ENCODE measurements at regions not wholly inside any gene's neighbourhood (a gene's known extent, or its start where the extent isn't known, plus 50 kb on each side); places are given as distances from the start of the nearest gene placed in this dataset.
A peak's percentile ranks its signal among the peaks of the same experiment; 100 is the strongest.
"Not testable (repeated sequence)": the region's sequence is repeated elsewhere in the genome, so short reads cannot be mapped to it uniquely, and the experiment has no call there.

GRCh38 chr5:102664616-102665335, 90.3 kb upstream of the PAM start:
- no peak for DNase-seq (ENCODE audit: low read depth, low spot score)

- no peak for DNase-seq (ENCODE audit: low read depth, low spot score)
These were observed 88.8 kb upstream of the PAM start for GRCh38 chr5:102666164-102666946.

GRCh38 chr5:102668220-102668932, 86.7 kb upstream of the PAM start:
- DNase-seq (ENCODE audit: low read depth, low spot score): no peak

- peak; percentile 74 for DNase-seq (ENCODE audit: low read depth, low spot score)
These were observed 84.8 kb upstream of the PAM start for GRCh38 chr5:102670224-102670836.

- DNase-seq (ENCODE audit: low read depth, low spot score): peak; percentile 41
These were observed 83.9 kb upstream of the PAM start for GRCh38 chr5:102671033-102671734.

- no peak for DNase-seq (ENCODE audit: low read depth, low spot score)
These were observed 76.6 kb upstream of the PAM start for GRCh38 chr5:102678267-102679058.

GRCh38 chr5:102681403-102681983, 73.6 kb upstream of the PAM start:
- peak; percentile 65 for DNase-seq (ENCODE audit: low read depth, low spot score)

- DNase-seq (ENCODE audit: low read depth, low spot score): no peak
These were observed 72.9 kb upstream of the PAM start for GRCh38 chr5:102682101-102682647.

GRCh38 chr5:102688076-102688475, 67.0 kb upstream of the PAM start:
- DNase-seq (ENCODE audit: low read depth, low spot score): not testable (repeated sequence)

GRCh38 chr5:102688581-102689342, 66.3 kb upstream of the PAM start:
- DNase-seq (ENCODE audit: low read depth, low spot score): not testable (repeated sequence)

- no peak for DNase-seq (ENCODE audit: low read depth, low spot score)
These were observed 64.2 kb upstream of the PAM start for GRCh38 chr5:102690910-102691309.

GRCh38 chr5:102691434-102691833, 63.7 kb upstream of the PAM start:
- no peak for DNase-seq (ENCODE audit: low read depth, low spot score)

- no peak for DNase-seq (ENCODE audit: low read depth, low spot score)
These were observed 54.8 kb upstream of the PAM start for GRCh38 chr5:102700120-102700831.

GRCh38 chr5:102700916-102701315, 54.2 kb upstream of the PAM start:
- no peak for DNase-seq (ENCODE audit: low read depth, low spot score)

- DNase-seq (ENCODE audit: low read depth, low spot score): no peak
These were observed 53.4 kb upstream of the PAM start for GRCh38 chr5:102701748-102702147.
